Activated T-helper 2 cell treated with anti-CD3 and anti-CD28 coated beads, Interferon-gamma antibody, Interleukin-2, Interleukin-4, amounts not matched to agents 10 μg/mL and 5 μg/mL and 100 μg/mL, durations not matched to agents 14 hours and 24 hours and 36 hours (primary cell): ENCODE measurements at regions not wholly inside any gene's neighbourhood (a gene's known extent, or its start where the extent isn't known, plus 50 kb on each side); places are given as distances from the start of the nearest gene placed in this dataset.
A peak's percentile ranks its signal among the peaks of the same experiment; 100 is the strongest.
"Not testable (repeated sequence)": the region's sequence is repeated elsewhere in the genome, so short reads cannot be mapped to it uniquely, and the experiment has no call there.

Experiments
- DNase-seq: peaks from one replicate; pipeline ENCODE4 v3.0.0; 2021; ENCODE audit warnings: low spot score
- H3K27ac Mint-ChIP-seq: one replicate; pipeline ENCODE4 v1.8.0; 2021; ENCODE audit warnings: mixed read lengths
- H3K27me3 Mint-ChIP-seq: one replicate; pipeline ENCODE4 v1.8.0; 2021; ENCODE audit warnings: low read depth, mixed read lengths
- H3K36me3 Mint-ChIP-seq: one replicate; pipeline ENCODE4 v1.8.0; 2021; ENCODE audit warnings: low read depth, mixed read lengths
- H3K4me1 Mint-ChIP-seq: one replicate; pipeline ENCODE4 v1.8.0; 2021; ENCODE audit warnings: low read depth, mixed read lengths
- H3K4me3 Mint-ChIP-seq: one replicate; pipeline ENCODE4 v1.8.0; 2021; ENCODE audit warnings: low read depth, mild to moderate bottlenecking, moderate library complexity, mixed read lengths
- H3K9me3 Mint-ChIP-seq: one replicate; pipeline ENCODE4 v1.8.0; 2021; ENCODE audit warnings: mixed read lengths
- intact Hi-C: fragments of 100-400 bp; cut with micrococcal nuclease; formaldehyde crosslinking; loops from one replicate; pipeline ENCODE4 v1.15.1; 2023

GRCh38 chr15:99482993-99483392, 82.8 kb upstream of the MEF2A start:
- no peak overlapping the region for H3K27ac Mint-ChIP-seq
- H3K36me3 Mint-ChIP-seq: no peaks in the 10 kb centered on the region
- no peak for DNase-seq
- peaks cover 20% of the 10 kb centered on the region for H3K4me1 Mint-ChIP-seq
- intact Hi-C loops: no loop called here
- no peak overlapping the region for H3K4me3 Mint-ChIP-seq
- peaks cover under 1% of the 10 kb centered on the region for H3K27me3 Mint-ChIP-seq
- no peaks in the 10 kb centered on the region for H3K9me3 Mint-ChIP-seq

- DNase-seq: no peak
- Mint-ChIP-seq H3K27ac (peak overlapping the region; percentile 2), H3K4me1 (peaks cover 20% of the 10 kb centered on the region), H3K36me3 (no peaks in the 10 kb centered on the region), H3K27me3 (peaks cover 4% of the 10 kb centered on the region), H3K9me3 (no peaks in the 10 kb centered on the region), H3K4me3 (peak overlapping the region; percentile 2)
- intact Hi-C loops: no loop called here
These were observed 80.4 kb upstream of the MEF2A start for GRCh38 chr15:99485153-99485961.

GRCh38 chr15:99485992-99486370, 79.8 kb upstream of the MEF2A start:
- H3K4me3 Mint-ChIP-seq: no peak overlapping the region
- peaks cover 20% of the 10 kb centered on the region for H3K4me1 Mint-ChIP-seq
- H3K27me3 Mint-ChIP-seq: peaks cover 6% of the 10 kb centered on the region
- intact Hi-C loops: no loop called here
- DNase-seq: no peak
- no peak overlapping the region for H3K27ac Mint-ChIP-seq
- no peaks in the 10 kb centered on the region for H3K9me3 Mint-ChIP-seq
- no peaks in the 10 kb centered on the region for H3K36me3 Mint-ChIP-seq

- H3K27me3 Mint-ChIP-seq: peaks cover 7% of the 10 kb centered on the region
- H3K36me3 Mint-ChIP-seq: no peaks in the 10 kb centered on the region
- no peaks in the 10 kb centered on the region for H3K9me3 Mint-ChIP-seq
- H3K4me3 Mint-ChIP-seq: no peak overlapping the region
- no peak overlapping the region for H3K27ac Mint-ChIP-seq
- peaks cover 20% of the 10 kb centered on the region for H3K4me1 Mint-ChIP-seq
- intact Hi-C loops: no loop called here
- no peak for DNase-seq
These were observed 79.1 kb upstream of the MEF2A start for GRCh38 chr15:99486371-99487336.

GRCh38 chr15:99487337-99487730, 78.5 kb upstream of the MEF2A start:
- no peak for DNase-seq

GRCh38 chr15:99492275-99492674, 73.5 kb upstream of the MEF2A start:
- intact Hi-C loops: no loop called here
- no peak overlapping the region for H3K27ac Mint-ChIP-seq
- H3K36me3 Mint-ChIP-seq: peaks cover 1% of the 10 kb centered on the region
- H3K27me3 Mint-ChIP-seq: peaks cover 7% of the 10 kb centered on the region
- no peaks in the 10 kb centered on the region for H3K9me3 Mint-ChIP-seq
- DNase-seq: no peak
- H3K4me1 Mint-ChIP-seq: peaks cover 13% of the 10 kb centered on the region
- H3K4me3 Mint-ChIP-seq: no peak overlapping the region

More at GRCh38 chr15:99487337-99487730, 78.5 kb upstream of the MEF2A start:
- peaks cover 15% of the 10 kb centered on the region for H3K4me1 Mint-ChIP-seq
- H3K4me3 Mint-ChIP-seq: no peak overlapping the region
- H3K9me3 Mint-ChIP-seq: no peaks in the 10 kb centered on the region
- H3K27me3 Mint-ChIP-seq: peaks cover 7% of the 10 kb centered on the region
- H3K36me3 Mint-ChIP-seq: no peaks in the 10 kb centered on the region
- intact Hi-C loops: no loop called here
- no peak overlapping the region for H3K27ac Mint-ChIP-seq

- peaks cover 7% of the 10 kb centered on the region for H3K27me3 Mint-ChIP-seq
- no peak overlapping the region for H3K4me3 Mint-ChIP-seq
- H3K36me3 Mint-ChIP-seq: peaks cover 6% of the 10 kb centered on the region
- intact Hi-C loops: no loop called here
- H3K9me3 Mint-ChIP-seq: peaks cover 4% of the 10 kb centered on the region
- H3K27ac Mint-ChIP-seq: no peak overlapping the region
- no peak for DNase-seq
- peaks cover 11% of the 10 kb centered on the region for H3K4me1 Mint-ChIP-seq
These were observed 73.1 kb upstream of the MEF2A start for GRCh38 chr15:99492716-99493115.

GRCh38 chr15:99493461-99493860, 72.3 kb upstream of the MEF2A start:
- H3K36me3 Mint-ChIP-seq: peaks cover 11% of the 10 kb centered on the region
- H3K27ac Mint-ChIP-seq: no peak overlapping the region
- no peak for DNase-seq
- H3K4me3 Mint-ChIP-seq: no peak overlapping the region
- peaks cover 10% of the 10 kb centered on the region for H3K9me3 Mint-ChIP-seq
- peaks cover 5% of the 10 kb centered on the region for H3K27me3 Mint-ChIP-seq
- peaks cover 15% of the 10 kb centered on the region for H3K4me1 Mint-ChIP-seq
- intact Hi-C loops: no loop called here

- H3K36me3 Mint-ChIP-seq: peaks cover 17% of the 10 kb centered on the region
- peaks cover 17% of the 10 kb centered on the region for H3K9me3 Mint-ChIP-seq
- H3K4me3 Mint-ChIP-seq, H3K27me3 Mint-ChIP-seq, DNase-seq, intact Hi-C loops, H3K27ac Mint-ChIP-seq: not testable (repeated sequence)
- peaks cover 17% of the 10 kb centered on the region for H3K4me1 Mint-ChIP-seq
These were observed 71.1 kb upstream of the MEF2A start for GRCh38 chr15:99494536-99495233.

GRCh38 chr15:99495430-99496301, 70.1 kb upstream of the MEF2A start:
- peaks cover 21% of the 10 kb centered on the region for H3K4me1 Mint-ChIP-seq
- peak overlapping the region; percentile 15 for H3K27ac Mint-ChIP-seq
- H3K4me3 Mint-ChIP-seq: peak overlapping the region; percentile 0
- no peak for DNase-seq
- peaks cover 3% of the 10 kb centered on the region for H3K27me3 Mint-ChIP-seq
- H3K9me3 Mint-ChIP-seq: peaks cover 17% of the 10 kb centered on the region
- intact Hi-C loops: no loop called here
- H3K36me3 Mint-ChIP-seq: peaks cover 17% of the 10 kb centered on the region

GRCh38 chr15:99496302-99496629, 69.5 kb upstream of the MEF2A start:
- H3K27me3 Mint-ChIP-seq: no peaks in the 10 kb centered on the region
- intact Hi-C loops: no loop called here
- H3K27ac Mint-ChIP-seq: peak overlapping the region; percentile 15
- no peak for DNase-seq
- H3K4me3 Mint-ChIP-seq: no peak overlapping the region
- H3K4me1 Mint-ChIP-seq: peaks cover 21% of the 10 kb centered on the region
- H3K36me3 Mint-ChIP-seq: peaks cover 17% of the 10 kb centered on the region
- H3K9me3 Mint-ChIP-seq: peaks cover 17% of the 10 kb centered on the region

GRCh38 chr15:99502182-99502581, 63.6 kb upstream of the MEF2A start:
- Mint-ChIP-seq H3K27me3 (no peaks in the 10 kb centered on the region), H3K4me3 (no peak overlapping the region), H3K36me3 (peaks cover 17% of the 10 kb centered on the region), H3K9me3 (peaks cover 17% of the 10 kb centered on the region), H3K4me1 (peaks cover 55% of the 10 kb centered on the region), H3K27ac (peak overlapping the region; percentile 75)
- intact Hi-C loops: loop anchor here (1.0 to 2.0 kb wide), 2 partner anchors 51 to 65 kb away; no protein-coding TSS in a partner anchor
- no peak for DNase-seq
